ENCODE measurements at regions not wholly inside any gene's neighbourhood (a gene's known extent, or its start where the extent isn't known, plus 50 kb on each side); places are given as distances from the start of the nearest gene placed in this dataset.
"Not testable (repeated sequence)": the region's sequence is repeated elsewhere in the genome, so short reads cannot be mapped to it uniquely, and the experiment has no call there.

GRCh38 chr4:14399848-14400247, 602.4 kb upstream of the CPEB2 start:
- no peak for DNase-seq

- DNase-seq = no peak
Observed at GRCh38 chr4:14400307-14400706, 602.0 kb upstream of the CPEB2 start.

- DNase-seq = no peak
Observed at GRCh38 chr4:14403132-14403531, 599.1 kb upstream of the CPEB2 start.

- no peak for DNase-seq
Observed at GRCh38 chr4:14404730-14405129, 597.6 kb upstream of the CPEB2 start.

GRCh38 chr4:14410516-14410915, 591.8 kb upstream of the CPEB2 start:
- no peak for DNase-seq

- DNase-seq = no peak
Observed at GRCh38 chr4:14415146-14415545, 587.1 kb upstream of the CPEB2 start.

- DNase-seq = no peak
Observed at GRCh38 chr4:14419516-14419915, 582.8 kb upstream of the CPEB2 start.

GRCh38 chr4:14426297-14426696, 576.0 kb upstream of the CPEB2 start:
- DNase-seq = not testable (repeated sequence)

GRCh38 chr4:14428125-14428524, 574.2 kb upstream of the CPEB2 start:
- DNase-seq = no peak

- DNase-seq = no peak
Observed at GRCh38 chr4:14431155-14432134, 570.8 kb upstream of the CPEB2 start.

- DNase-seq = no peak
Observed at GRCh38 chr4:14434483-14434882, 567.8 kb upstream of the CPEB2 start.

- no peak for DNase-seq
Observed at GRCh38 chr4:14434916-14435315, 567.4 kb upstream of the CPEB2 start.

GRCh38 chr4:14441561-14441960, 560.7 kb upstream of the CPEB2 start:
- no peak for DNase-seq

GRCh38 chr4:14445882-14446281, 556.4 kb upstream of the CPEB2 start:
- no peak for DNase-seq

- no peak for DNase-seq
Observed at GRCh38 chr4:14446311-14446710, 556.0 kb upstream of the CPEB2 start.

GRCh38 chr4:14446904-14447303, 555.4 kb upstream of the CPEB2 start:
- DNase-seq = no peak

- no peak for DNase-seq
Observed at GRCh38 chr4:14449308-14449707, 553.0 kb upstream of the CPEB2 start.

- DNase-seq = no peak
Observed at GRCh38 chr4:14452001-14452400, 550.3 kb upstream of the CPEB2 start.

GRCh38 chr4:14452764-14453163, 549.5 kb upstream of the CPEB2 start:
- DNase-seq = no peak

GRCh38 chr4:14458463-14458862, 543.8 kb upstream of the CPEB2 start:
- no peak for DNase-seq

GRCh38 chr4:14465057-14465456, 537.2 kb upstream of the CPEB2 start:
- DNase-seq = no peak

- DNase-seq = no peak
Observed at GRCh38 chr4:14465507-14465906, 536.8 kb upstream of the CPEB2 start.

- no peak for DNase-seq
Observed at GRCh38 chr4:14478504-14478903, 523.8 kb upstream of the CPEB2 start.

GRCh38 chr4:14496408-14496807, 505.9 kb upstream of the CPEB2 start:
- DNase-seq = no peak

- no peak for DNase-seq
Observed at GRCh38 chr4:14496969-14497368, 505.3 kb upstream of the CPEB2 start.

Data from NCI-H1092 (cell line).